Activated CD4-positive, alpha-beta T cell treated with anti-CD3 and anti-CD28 coated beads for 36 hours (primary cell): ENCODE measurements at regions not wholly inside any gene's neighbourhood (a gene's known extent, or its start where the extent isn't known, plus 50 kb on each side); places are given as distances from the start of the nearest gene placed in this dataset.
"Not testable (repeated sequence)": the region's sequence is repeated elsewhere in the genome, so short reads cannot be mapped to it uniquely, and the experiment has no call there.

Experiments
- ATAC-seq: fragments of 200-7000 bp; cut with Tn5 transposase; one replicate; pipeline ENCODE4 v1.10.0; 2021; ENCODE audit warnings: mild to moderate bottlenecking, moderate library complexity
- CTCF ChIA-PET: fragments of 350-600 bp; sonication (Branson Sonifier 250); formaldehyde crosslinking; loops from one replicate; lab custom pipeline; 2021; ENCODE audit warnings: antibody characterized with exemption; lab: Charles Lee
- POLR2A ChIA-PET: fragments of 350-600 bp; sonication (Branson Sonifier 250); formaldehyde crosslinking; loops from one replicate; lab custom pipeline; 2021; ENCODE audit warnings: antibody characterized with exemption, inconsistent platforms; lab: Charles Lee
- DNase-seq: peaks from one replicate; pipeline ENCODE4 v3.0.0-alpha.2; 2020
- H3K27ac Mint-ChIP-seq: one replicate; pipeline ENCODE4 v1.8.0; 2021; ENCODE audit warnings: mixed read lengths
- H3K27me3 Mint-ChIP-seq: one replicate; pipeline ENCODE4 v1.8.0; 2021; ENCODE audit warnings: mixed read lengths
- H3K36me3 Mint-ChIP-seq: one replicate; pipeline ENCODE4 v1.8.0; 2021; ENCODE audit warnings: low read depth, mixed read lengths
- H3K4me1 Mint-ChIP-seq: one replicate; pipeline ENCODE4 v1.8.0; 2021; ENCODE audit warnings: mixed read lengths
- H3K4me3 Mint-ChIP-seq: one replicate; pipeline ENCODE4 v1.8.0; 2021; ENCODE audit warnings: mild to moderate bottlenecking, moderate library complexity, mixed read lengths
- H3K9me3 Mint-ChIP-seq: one replicate; pipeline ENCODE4 v1.8.0; 2021; ENCODE audit warnings: low read depth, mixed read lengths
- intact Hi-C, 2 experiments: fragments of 100-400 bp; cut with DNase I in 1 of 2; cut with micrococcal nuclease in 1 of 2; formaldehyde crosslinking; loops; one replicate each; pipeline versions ENCODE4 v1.14.2 to v1.15.1; 2022 to 2024; cut with DNase I, micrococcal nuclease

GRCh38 chr20:6668546-6668945 lies 98.9 kb upstream of the BMP2 start:
- POLR2A ChIA-PET: no interaction called here
- H3K36me3 Mint-ChIP-seq: no peaks in the 10 kb centered on the region
- H3K4me1 Mint-ChIP-seq: no peaks in the 10 kb centered on the region
- H3K4me3 Mint-ChIP-seq: no peak overlapping the region
- H3K27ac Mint-ChIP-seq: no peak overlapping the region
- CTCF ChIA-PET: no interaction called here
- DNase-seq: no peak
- peaks cover 4% of the 10 kb centered on the region for H3K9me3 Mint-ChIP-seq
- H3K27me3 Mint-ChIP-seq: no peaks in the 10 kb centered on the region
- no peak for ATAC-seq
- intact Hi-C loops: no loop called here

DNA sequence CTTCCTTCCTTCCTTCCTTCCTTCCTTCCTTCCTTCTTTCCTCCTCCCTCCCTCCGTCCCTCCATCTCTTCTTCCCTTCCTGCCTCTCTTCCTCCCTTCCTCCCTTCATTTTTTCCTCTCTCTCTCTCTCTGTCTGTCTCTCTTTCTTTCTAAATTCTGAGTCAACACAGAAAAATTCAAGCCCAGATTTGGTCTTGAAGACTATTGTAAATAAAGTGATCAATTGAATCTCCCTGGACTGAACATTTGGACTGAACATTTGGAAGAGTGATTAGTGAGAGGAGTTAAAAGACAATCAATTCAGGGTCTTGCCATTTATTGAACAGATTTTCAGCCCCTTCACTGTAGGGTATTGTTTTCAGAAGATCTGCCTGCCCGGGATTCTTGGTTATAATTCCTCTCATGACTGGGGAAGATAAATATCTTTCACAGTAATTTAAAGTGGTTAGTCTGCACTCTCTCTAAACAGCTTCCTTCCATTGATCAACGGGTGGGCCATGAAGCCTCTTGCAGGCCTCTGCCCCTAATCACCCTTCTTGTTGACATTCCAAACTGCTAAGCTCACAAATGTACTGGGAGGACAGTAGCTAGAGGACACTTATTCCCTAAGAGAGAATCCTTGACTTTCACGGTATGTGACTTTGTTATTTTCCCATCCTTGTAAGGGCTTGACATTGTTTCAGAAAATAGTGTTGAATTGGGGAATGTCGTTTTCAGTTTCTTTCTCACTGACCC lies 101.7 kb upstream of the BMP2 start:
- Mint-ChIP-seq H3K4me3 (no peak overlapping the region), H3K4me1 (no peaks in the 10 kb centered on the region), H3K27ac (no peak overlapping the region), H3K27me3 (no peaks in the 10 kb centered on the region), H3K9me3 (peaks cover 4% of the 10 kb centered on the region), H3K36me3 (no peaks in the 10 kb centered on the region)
- DNase-seq (no peak), ATAC-seq (no peak)
- ChIA-PET POLR2A (no interaction called here), CTCF (no interaction called here)
- intact Hi-C loops: no loop called here

DNA sequence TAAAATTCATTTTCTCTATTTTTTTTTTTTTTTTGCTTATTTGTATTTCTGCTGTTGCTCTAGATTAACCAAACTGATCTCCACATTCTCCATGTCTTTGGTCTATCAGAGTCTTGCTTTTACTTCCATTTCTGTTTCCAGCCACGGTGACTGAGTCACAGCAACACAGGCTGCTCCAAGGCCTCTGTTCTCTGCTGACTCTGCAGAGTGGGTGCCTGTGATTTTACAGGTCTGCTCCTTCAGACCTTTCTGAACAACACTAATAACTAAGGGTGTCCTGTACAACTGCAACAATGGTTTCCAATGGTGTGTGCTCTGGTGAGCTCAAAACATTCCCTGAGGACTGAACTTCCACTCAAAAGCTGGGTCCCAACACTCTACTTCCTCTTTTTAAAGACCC lies 102.3 kb upstream of the BMP2 start:
- H3K4me1 Mint-ChIP-seq: no peaks in the 10 kb centered on the region
- no peak overlapping the region for H3K27ac Mint-ChIP-seq
- no peaks in the 10 kb centered on the region for H3K27me3 Mint-ChIP-seq
- no peak for ATAC-seq
- no peaks in the 10 kb centered on the region for H3K36me3 Mint-ChIP-seq
- H3K4me3 Mint-ChIP-seq: no peak overlapping the region
- H3K9me3 Mint-ChIP-seq: peaks cover 4% of the 10 kb centered on the region
- DNase-seq: no peak
- CTCF ChIA-PET: interaction anchor here (1.5 kb wide), 1 partner anchor 53 kb away, joined by 3 read pairs; no protein-coding TSS in a partner anchor
- POLR2A ChIA-PET: no interaction called here
- intact Hi-C loops: no loop called here

DNA sequence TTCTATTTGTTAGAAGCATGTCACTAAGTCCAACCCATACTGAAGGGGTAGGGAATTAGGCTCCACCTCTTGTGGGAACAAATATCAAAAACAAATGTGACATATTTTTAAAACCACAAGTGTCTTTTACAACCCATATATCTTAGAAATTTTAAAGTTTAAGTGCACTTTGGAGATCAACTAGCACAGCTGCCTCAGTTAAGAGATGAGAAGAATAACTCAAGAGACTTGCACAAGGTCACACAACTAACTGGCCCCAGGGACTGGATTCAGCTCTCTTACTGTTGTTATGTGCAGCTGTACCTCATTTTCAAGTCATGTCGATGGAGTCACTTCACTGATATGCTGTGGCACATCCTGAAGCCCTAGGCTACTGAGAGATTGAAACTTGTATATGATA lies 102.9 kb upstream of the BMP2 start:
- DNase-seq: no peak
- ChIA-PET CTCF (interaction anchor here (1.5 kb wide), 1 partner anchor 54 kb away, joined by 3 read pairs; no protein-coding TSS in a partner anchor), POLR2A (no interaction called here)
- H3K27me3 Mint-ChIP-seq: no peaks in the 10 kb centered on the region
- peaks cover 4% of the 10 kb centered on the region for H3K9me3 Mint-ChIP-seq
- no peak overlapping the region for H3K27ac Mint-ChIP-seq
- no peak overlapping the region for H3K4me3 Mint-ChIP-seq
- H3K36me3 Mint-ChIP-seq: no peaks in the 10 kb centered on the region
- no peaks in the 10 kb centered on the region for H3K4me1 Mint-ChIP-seq
- intact Hi-C loops: no loop called here
- no peak for ATAC-seq

DNA sequence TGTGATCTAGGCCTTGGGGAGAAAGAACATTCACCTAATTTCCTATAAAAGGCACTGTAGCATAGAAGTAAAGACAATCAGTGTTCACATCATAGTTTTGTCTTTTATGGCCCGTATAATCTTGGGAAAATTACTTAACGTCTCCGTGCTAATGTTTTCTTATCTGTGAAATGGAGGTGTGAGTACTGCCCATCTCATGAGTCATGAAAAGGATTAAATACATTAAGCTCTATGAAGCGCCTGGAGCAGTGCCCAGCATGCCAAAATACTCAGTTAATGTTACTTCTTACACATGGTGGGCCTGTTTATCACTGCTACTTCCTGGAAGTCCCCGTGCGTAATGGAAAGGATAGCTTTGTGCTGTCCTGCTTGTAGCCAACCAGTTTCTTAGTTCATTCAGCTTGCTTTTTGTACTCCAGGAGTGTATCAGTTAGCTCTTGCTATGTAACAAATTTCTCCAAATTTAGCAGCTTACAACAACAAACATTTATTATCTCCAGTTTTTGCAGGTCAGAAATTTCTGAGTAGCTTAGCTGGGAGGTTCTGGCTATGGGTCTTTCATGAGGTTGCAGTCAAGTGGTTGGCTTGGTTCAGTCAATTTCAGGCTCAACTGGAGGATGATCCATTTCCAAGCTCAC lies 103.6 kb upstream of the BMP2 start:
- Mint-ChIP-seq H3K9me3 (peaks cover 4% of the 10 kb centered on the region), H3K36me3 (no peaks in the 10 kb centered on the region), H3K4me3 (no peak overlapping the region), H3K27ac (no peak overlapping the region), H3K27me3 (no peaks in the 10 kb centered on the region), H3K4me1 (no peaks in the 10 kb centered on the region)
- ATAC-seq (no peak), DNase-seq (no peak)
- POLR2A ChIA-PET: no interaction called here
- intact Hi-C loops: no loop called here
- CTCF ChIA-PET: interaction anchor here (1.5 kb wide), 1 partner anchor 54 kb away, joined by 3 read pairs; no protein-coding TSS in a partner anchor

DNA sequence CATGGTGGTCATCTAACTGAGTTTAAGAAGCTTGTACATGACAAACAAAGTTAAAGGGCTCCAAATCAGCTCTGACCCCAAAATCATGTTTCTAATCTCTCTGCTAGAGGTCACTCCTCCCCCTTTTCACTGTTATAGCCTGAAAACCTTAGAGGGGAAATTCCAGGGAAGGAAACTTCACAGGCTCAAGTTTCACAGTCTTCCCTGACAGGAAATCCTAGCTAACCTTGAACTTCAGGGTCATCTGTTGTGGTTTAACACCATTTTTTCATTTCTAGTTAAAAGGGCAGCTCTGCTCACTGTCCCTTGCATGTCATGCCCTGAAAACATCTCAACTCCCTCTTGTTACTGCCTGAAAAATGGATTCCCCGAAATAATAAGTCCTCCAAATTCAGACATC lies 104.4 kb upstream of the BMP2 start:
- Mint-ChIP-seq H3K9me3 (peaks cover 7% of the 10 kb centered on the region), H3K27me3 (no peaks in the 10 kb centered on the region), H3K4me1 (no peaks in the 10 kb centered on the region), H3K27ac (no peak overlapping the region), H3K4me3 (no peak overlapping the region), H3K36me3 (no peaks in the 10 kb centered on the region)
- POLR2A ChIA-PET: no interaction called here
- intact Hi-C loops: no loop called here
- DNase-seq: no peak
- CTCF ChIA-PET: interaction anchor here (0.6 kb wide), 1 partner anchor 541 kb away, joined by 3 read pairs; no protein-coding TSS in a partner anchor
- no peak for ATAC-seq

DNA sequence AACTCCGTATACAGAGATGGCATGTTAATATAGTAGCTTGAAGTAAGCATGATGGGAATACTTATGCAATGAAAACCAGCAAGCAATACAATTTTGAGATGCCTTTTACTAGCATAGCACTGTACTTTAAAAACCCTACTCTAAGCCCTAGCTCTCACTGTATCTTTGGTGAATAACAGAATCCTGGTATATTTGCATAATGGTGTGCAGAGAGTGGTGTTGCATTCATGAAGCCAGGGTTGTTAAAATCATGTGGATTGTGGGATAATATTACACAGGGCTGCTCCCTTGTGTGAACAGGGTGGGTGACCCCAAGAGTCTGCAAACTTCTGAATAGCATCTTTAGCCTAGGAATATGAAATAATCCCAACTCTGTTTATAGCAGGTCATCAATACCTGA lies 105.2 kb upstream of the BMP2 start:
- no peak for DNase-seq
- ATAC-seq: no peak
- Mint-ChIP-seq H3K27ac (no peak overlapping the region), H3K9me3 (peaks cover 7% of the 10 kb centered on the region), H3K27me3 (no peaks in the 10 kb centered on the region), H3K4me3 (no peak overlapping the region), H3K4me1 (no peaks in the 10 kb centered on the region), H3K36me3 (no peaks in the 10 kb centered on the region)
- POLR2A ChIA-PET: no interaction called here
- intact Hi-C loops: no loop called here
- CTCF ChIA-PET: no interaction called here

DNA sequence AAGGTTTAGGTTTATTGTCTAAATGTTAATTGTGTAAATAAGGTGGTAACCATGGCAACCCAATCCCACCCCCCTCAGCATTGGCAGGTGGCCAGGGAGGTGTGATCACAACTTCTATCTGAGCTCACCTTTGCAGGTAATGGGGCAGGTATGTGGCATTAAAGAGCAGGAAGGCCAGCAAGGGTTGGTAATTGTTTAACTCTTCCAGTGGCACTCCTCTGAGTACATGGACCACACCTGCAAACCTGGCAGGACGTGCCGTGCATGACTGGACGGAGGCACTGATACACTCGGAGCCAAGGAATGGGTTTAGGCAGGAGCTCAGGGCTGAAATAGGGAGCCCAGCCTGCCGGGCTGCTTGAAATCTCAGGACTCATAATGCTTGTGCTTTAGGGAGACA lies 107.0 kb upstream of the BMP2 start:
- DNase-seq: no peak
- Mint-ChIP-seq H3K36me3 (no peaks in the 10 kb centered on the region), H3K4me3 (no peak overlapping the region), H3K4me1 (no peaks in the 10 kb centered on the region), H3K9me3 (peaks cover 5% of the 10 kb centered on the region), H3K27me3 (no peaks in the 10 kb centered on the region), H3K27ac (no peak overlapping the region)
- ChIA-PET POLR2A (no interaction called here), CTCF (no interaction called here)
- intact Hi-C loops: no loop called here
- no peak for ATAC-seq

GRCh38 chr20:6658909-6659308 lies 108.6 kb upstream of the BMP2 start:
- H3K4me1 Mint-ChIP-seq, ATAC-seq, DNase-seq, H3K36me3 Mint-ChIP-seq, CTCF ChIA-PET, H3K9me3 Mint-ChIP-seq, H3K27me3 Mint-ChIP-seq, H3K4me3 Mint-ChIP-seq, H3K27ac Mint-ChIP-seq, POLR2A ChIA-PET, intact Hi-C loops: not testable (repeated sequence)

- H3K4me1 Mint-ChIP-seq: no peaks in the 10 kb centered on the region
- ChIA-PET CTCF (no interaction called here), POLR2A (no interaction called here)
- no peaks in the 10 kb centered on the region for H3K27me3 Mint-ChIP-seq
- no peaks in the 10 kb centered on the region for H3K36me3 Mint-ChIP-seq
- H3K9me3 Mint-ChIP-seq: peaks cover 3% of the 10 kb centered on the region
- intact Hi-C loops: no loop called here
- no peak overlapping the region for H3K27ac Mint-ChIP-seq
- ATAC-seq: no peak
- DNase-seq: no peak
- H3K4me3 Mint-ChIP-seq: no peak overlapping the region
Observed at GRCh38 chr20:6657904-6658303, 109.6 kb upstream of the BMP2 start.

GRCh38 chr20:6657111-6657510 lies 110.4 kb upstream of the BMP2 start:
- ChIA-PET POLR2A (no interaction called here), CTCF (no interaction called here)
- Mint-ChIP-seq H3K9me3 (peaks cover 3% of the 10 kb centered on the region), H3K36me3 (no peaks in the 10 kb centered on the region), H3K27ac (no peak overlapping the region), H3K4me1 (no peaks in the 10 kb centered on the region), H3K4me3 (no peak overlapping the region), H3K27me3 (no peaks in the 10 kb centered on the region)
- DNase-seq (no peak), ATAC-seq (no peak)
- intact Hi-C loops: no loop called here

DNA sequence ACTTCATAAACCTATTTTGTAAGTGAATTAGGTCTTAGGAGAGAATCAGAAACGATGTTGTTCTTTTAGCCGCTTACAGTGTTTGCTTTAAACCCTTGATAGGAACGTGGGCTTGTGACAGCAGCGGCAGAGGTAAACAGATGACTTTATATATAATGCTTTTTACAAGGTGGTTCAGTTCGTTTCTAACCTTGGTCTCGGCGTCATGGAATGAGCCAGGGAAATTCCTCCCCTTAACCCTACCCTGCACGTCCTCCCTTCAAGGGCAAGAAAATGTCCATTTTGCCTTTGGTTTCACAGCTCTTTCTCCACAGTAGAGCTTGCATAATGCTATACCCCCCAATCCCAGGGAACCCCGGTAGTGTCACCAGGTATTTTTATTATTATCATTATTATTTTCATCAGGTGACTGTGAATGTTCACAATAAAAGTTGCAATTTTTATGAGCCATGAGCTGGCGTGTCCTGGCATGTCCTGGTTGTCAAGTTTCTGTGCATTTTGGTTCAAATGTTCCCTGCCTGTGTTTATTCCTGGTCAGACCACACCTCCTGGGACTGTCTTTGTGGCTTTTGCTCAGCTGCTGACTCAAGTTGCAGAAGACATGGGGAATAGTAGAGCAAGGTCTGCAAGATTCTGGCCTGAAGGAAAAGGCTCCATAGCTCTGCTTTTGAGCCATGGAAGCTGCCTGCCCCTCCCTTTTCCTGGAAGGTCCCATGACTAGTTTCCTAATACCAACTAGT lies 112.8 kb upstream of the BMP2 start:
- Mint-ChIP-seq H3K9me3 (peaks cover 3% of the 10 kb centered on the region), H3K4me1 (no peaks in the 10 kb centered on the region), H3K4me3 (no peak overlapping the region), H3K36me3 (no peaks in the 10 kb centered on the region), H3K27ac (no peak overlapping the region), H3K27me3 (no peaks in the 10 kb centered on the region)
- DNase-seq (no peak), ATAC-seq (no peak)
- POLR2A ChIA-PET: no interaction called here
- intact Hi-C loops: no loop called here
- CTCF ChIA-PET: no interaction called here
